ENCODE measurements at regions not wholly inside any gene's neighbourhood (a gene's known extent, or its start where the extent isn't known, plus 50 kb on each side); places are given as distances from the start of the nearest gene placed in this dataset.

GRCh38 chr2:236857781-236858180, 227.9 kb upstream of the COPS8 start:
- DNase-seq: no peak

GRCh38 chr2:236858661-236859060, 227.0 kb upstream of the COPS8 start:
- no peak for DNase-seq

GRCh38 chr2:236859908-236860307, 225.8 kb upstream of the COPS8 start:
- no peak for DNase-seq

- no peak for DNase-seq
Measured at GRCh38 chr2:236861196-236861875, 224.4 kb upstream of the COPS8 start.

GRCh38 chr2:236861944-236862343, 223.7 kb upstream of the COPS8 start:
- no peak for DNase-seq

- DNase-seq: no peak
Measured at GRCh38 chr2:236862526-236862925, 223.2 kb upstream of the COPS8 start.

- no peak for DNase-seq
Measured at GRCh38 chr2:236862961-236863728, 222.5 kb upstream of the COPS8 start.

- DNase-seq: no peak
Measured at GRCh38 chr2:236863729-236864126, 222.0 kb upstream of the COPS8 start.

- DNase-seq: no peak
Measured at GRCh38 chr2:236865052-236865451, 220.6 kb upstream of the COPS8 start.

GRCh38 chr2:236866542-236867340, 218.9 kb upstream of the COPS8 start:
- DNase-seq: no peak

GRCh38 chr2:236867441-236868260, 218.0 kb upstream of the COPS8 start:
- no peak for DNase-seq

GRCh38 chr2:236870370-236870769, 215.3 kb upstream of the COPS8 start:
- DNase-seq: no peak

GRCh38 chr2:236871500-236872001, 214.1 kb upstream of the COPS8 start:
- no peak for DNase-seq

- DNase-seq: no peak
Measured at GRCh38 chr2:236872015-236872414, 213.7 kb upstream of the COPS8 start.

- DNase-seq: no peak
Measured at GRCh38 chr2:236872981-236873380, 212.7 kb upstream of the COPS8 start.

- DNase-seq: no peak
Measured at GRCh38 chr2:236873636-236874035, 212.1 kb upstream of the COPS8 start.

GRCh38 chr2:236874866-236875481, 210.7 kb upstream of the COPS8 start:
- DNase-seq: no peak

GRCh38 chr2:236875906-236876505, 209.7 kb upstream of the COPS8 start:
- DNase-seq: no peak

GRCh38 chr2:236876642-236877041, 209.0 kb upstream of the COPS8 start:
- no peak for DNase-seq

GRCh38 chr2:236877972-236878371, 207.7 kb upstream of the COPS8 start:
- no peak for DNase-seq

GRCh38 chr2:236879416-236879963, 206.2 kb upstream of the COPS8 start:
- DNase-seq: no peak

All from stimulated activated CD4-positive, alpha-beta T cell treated with anti-CD3 and anti-CD28 coated beads, Interleukin-15, amount 100 ng/mL, for 24 hours (primary cell).